ENCODE measurements at regions not wholly inside any gene's neighbourhood (a gene's known extent, or its start where the extent isn't known, plus 50 kb on each side); places are given as distances from the start of the nearest gene placed in this dataset.

GRCh38 chr16:26334218-26335111 is 642.7 kb downstream of the HS3ST4 start:
- Histone ChIP-seq H3K9me3 (no peaks in the 10 kb centered on the region), H3K27me3 (no peaks in the 10 kb centered on the region), H3K27ac (no peak overlapping the region), H3K36me3 (no peaks in the 10 kb centered on the region), H3K4me3 (no peak overlapping the region), H3K4me1 (no peaks in the 10 kb centered on the region)
- 34 to 35% methylated on average over 8 of the region's 8 CpGs for WGBS, 2 donors
- no peak for TF ChIP-seq POLR2A (IDR thresholded peaks at IDR 0.05)
- TF ChIP-seq EP300 (IDR thresholded peaks at IDR 0.05), result no peak
- no peak for TF ChIP-seq POLR2AphosphoS5 (IDR thresholded peaks at IDR 0.05)
- TF ChIP-seq CTCF (IDR thresholded peaks at IDR 0.05), result no peak
- intact Hi-C loops (cut with DNase I), result no loop called here
- no peak for DNase-seq

- intact Hi-C loops (cut with DNase I), result no loop called here
- Histone ChIP-seq H3K27ac (no peak overlapping the region), H3K36me3 (no peaks in the 10 kb centered on the region), H3K4me1 (no peaks in the 10 kb centered on the region), H3K4me3 (no peak overlapping the region), H3K9me3 (no peaks in the 10 kb centered on the region), H3K27me3 (no peaks in the 10 kb centered on the region)
- WGBS, 2 donors, result 46 to 62% methylated on average over 6 of the region's 6 CpGs
- TF ChIP-seq EP300 (IDR thresholded peaks at IDR 0.05) (no peak), POLR2AphosphoS5 (IDR thresholded peaks at IDR 0.05) (no peak), CTCF (IDR thresholded peaks at IDR 0.05) (no peak), POLR2A (IDR thresholded peaks at IDR 0.05) (no peak)
- DNase-seq, result no peak
Observed at GRCh38 chr16:26335236-26335853, 643.6 kb downstream of the HS3ST4 start.

GRCh38 chr16:26342621-26343020 is 650.9 kb downstream of the HS3ST4 start:
- no peak for TF ChIP-seq POLR2A (IDR thresholded peaks at IDR 0.05)
- TF ChIP-seq POLR2AphosphoS5 (IDR thresholded peaks at IDR 0.05), result no peak
- TF ChIP-seq CTCF (IDR thresholded peaks at IDR 0.05), result no peak
- no peak for TF ChIP-seq EP300 (IDR thresholded peaks at IDR 0.05)
- DNase-seq, result no peak
- Histone ChIP-seq H3K4me3 (no peak overlapping the region), H3K36me3 (no peaks in the 10 kb centered on the region), H3K27ac (no peak overlapping the region), H3K9me3 (no peaks in the 10 kb centered on the region), H3K4me1 (no peaks in the 10 kb centered on the region), H3K27me3 (no peaks in the 10 kb centered on the region)
- WGBS, 2 donors, result 89 to 90% methylated on average over 6 of the region's 6 CpGs
- intact Hi-C loops (cut with DNase I), result no loop called here

- 49 to 60% methylated on average over 4 of the region's 4 CpGs for WGBS, 2 donors
- intact Hi-C loops (cut with DNase I), result no loop called here
- H3K27me3 ChIP-seq, result no peaks in the 10 kb centered on the region
Observed at GRCh38 chr16:26344240-26344776, 652.5 kb downstream of the HS3ST4 start.

More at GRCh38 chr16:26344240-26344776, 652.5 kb downstream of the HS3ST4 start:
- no peak for TF ChIP-seq POLR2AphosphoS5 (IDR thresholded peaks at IDR 0.05)
- no peak for TF ChIP-seq EP300 (IDR thresholded peaks at IDR 0.05)
- no peak for TF ChIP-seq POLR2A (IDR thresholded peaks at IDR 0.05)
- TF ChIP-seq CTCF (IDR thresholded peaks at IDR 0.05), result no peak
- H3K9me3 ChIP-seq, result no peaks in the 10 kb centered on the region
- no peak for DNase-seq
- no peak overlapping the region for H3K4me3 ChIP-seq
- no peaks in the 10 kb centered on the region for H3K36me3 ChIP-seq
- H3K27ac ChIP-seq, result no peak overlapping the region
- no peaks in the 10 kb centered on the region for H3K4me1 ChIP-seq
